Chondrocyte (in vitro differentiated cells): ENCODE measurements at regions not wholly inside any gene's neighbourhood (a gene's known extent, or its start where the extent isn't known, plus 50 kb on each side); places are given as distances from the start of the nearest gene placed in this dataset.

Experiments used
- DNase-seq: peaks from one replicate; pipeline ENCODE4 v3.0.0; 2021; ENCODE audit warnings: mixed read lengths, low spot score
- H3K27ac Mint-ChIP-seq: one replicate; pipeline ENCODE4 v1.8.0; 2021; ENCODE audit warnings: mild to moderate bottlenecking, moderate library complexity, mixed read lengths; ENCODE audit not compliant: unreplicated experiment
- H3K27me3 Mint-ChIP-seq: 2 replicates; pipeline ENCODE4 v1.8.0; 2021; ENCODE audit warnings: low read depth, mixed read lengths
- H3K36me3 Mint-ChIP-seq: 2 replicates; pipeline ENCODE4 v1.8.0; 2021; ENCODE audit warnings: low read depth, mixed read lengths
- H3K4me1 Mint-ChIP-seq: 2 replicates; pipeline ENCODE4 v1.8.0; 2021; ENCODE audit warnings: low read depth, mild to moderate bottlenecking, mixed read lengths
- H3K4me3 Mint-ChIP-seq: one replicate; pipeline ENCODE4 v1.8.0; 2021; ENCODE audit warnings: mild to moderate bottlenecking, moderate library complexity, mixed read lengths; ENCODE audit not compliant: unreplicated experiment
- H3K9me3 Mint-ChIP-seq: 2 replicates; pipeline ENCODE4 v1.8.0; 2021; ENCODE audit warnings: low read depth, mixed read lengths
- TF ChIP-seq, protein P1 (sequence below): fragments of 200-600 bp; sonication (generic); IDR thresholded peaks from 2 replicates; pipeline ENCODE4 v1.5.0; 2021; ENCODE audit warnings: antibody characterized with exemption, mild to moderate bottlenecking, moderate library complexity

- peaks cover 12% of the 10 kb centered on the region for H3K9me3 Mint-ChIP-seq
- H3K4me1 Mint-ChIP-seq = peaks cover 21% of the 10 kb centered on the region
- H3K36me3 Mint-ChIP-seq = peaks cover 4% of the 10 kb centered on the region
- H3K27me3 Mint-ChIP-seq = no peaks in the 10 kb centered on the region
- no peak for DNase-seq
- H3K4me3 Mint-ChIP-seq = no peak overlapping the region
- H3K27ac Mint-ChIP-seq = no peak overlapping the region
- TF ChIP-seq, protein P1, sequence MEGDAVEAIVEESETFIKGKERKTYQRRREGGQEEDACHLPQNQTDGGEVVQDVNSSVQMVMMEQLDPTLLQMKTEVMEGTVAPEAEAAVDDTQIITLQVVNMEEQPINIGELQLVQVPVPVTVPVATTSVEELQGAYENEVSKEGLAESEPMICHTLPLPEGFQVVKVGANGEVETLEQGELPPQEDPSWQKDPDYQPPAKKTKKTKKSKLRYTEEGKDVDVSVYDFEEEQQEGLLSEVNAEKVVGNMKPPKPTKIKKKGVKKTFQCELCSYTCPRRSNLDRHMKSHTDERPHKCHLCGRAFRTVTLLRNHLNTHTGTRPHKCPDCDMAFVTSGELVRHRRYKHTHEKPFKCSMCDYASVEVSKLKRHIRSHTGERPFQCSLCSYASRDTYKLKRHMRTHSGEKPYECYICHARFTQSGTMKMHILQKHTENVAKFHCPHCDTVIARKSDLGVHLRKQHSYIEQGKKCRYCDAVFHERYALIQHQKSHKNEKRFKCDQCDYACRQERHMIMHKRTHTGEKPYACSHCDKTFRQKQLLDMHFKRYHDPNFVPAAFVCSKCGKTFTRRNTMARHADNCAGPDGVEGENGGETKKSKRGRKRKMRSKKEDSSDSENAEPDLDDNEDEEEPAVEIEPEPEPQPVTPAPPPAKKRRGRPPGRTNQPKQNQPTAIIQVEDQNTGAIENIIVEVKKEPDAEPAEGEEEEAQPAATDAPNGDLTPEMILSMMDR = no peak
These were observed 104.1 kb downstream of the DISP1 start for GRCh38 chr1:222918801-222919477.

GRCh38 chr1:222919478-222919865 is 104.6 kb downstream of the DISP1 start:
- DNase-seq = no peak
- TF ChIP-seq, protein P1 = no peak
- Mint-ChIP-seq H3K36me3 (peaks cover 4% of the 10 kb centered on the region), H3K27me3 (no peaks in the 10 kb centered on the region), H3K4me1 (peaks cover 21% of the 10 kb centered on the region), H3K9me3 (peaks cover 12% of the 10 kb centered on the region), H3K4me3 (no peak overlapping the region), H3K27ac (no peak overlapping the region)

GRCh38 chr1:222920169-222920568 is 105.3 kb downstream of the DISP1 start:
- Mint-ChIP-seq H3K9me3 (peaks cover 12% of the 10 kb centered on the region), H3K36me3 (peaks cover 4% of the 10 kb centered on the region), H3K27ac (peak overlapping the region; percentile 68), H3K4me1 (peaks cover 19% of the 10 kb centered on the region), H3K4me3 (no peak overlapping the region), H3K27me3 (no peaks in the 10 kb centered on the region)
- TF ChIP-seq, protein P1 = no peak
- no peak for DNase-seq

DNA sequence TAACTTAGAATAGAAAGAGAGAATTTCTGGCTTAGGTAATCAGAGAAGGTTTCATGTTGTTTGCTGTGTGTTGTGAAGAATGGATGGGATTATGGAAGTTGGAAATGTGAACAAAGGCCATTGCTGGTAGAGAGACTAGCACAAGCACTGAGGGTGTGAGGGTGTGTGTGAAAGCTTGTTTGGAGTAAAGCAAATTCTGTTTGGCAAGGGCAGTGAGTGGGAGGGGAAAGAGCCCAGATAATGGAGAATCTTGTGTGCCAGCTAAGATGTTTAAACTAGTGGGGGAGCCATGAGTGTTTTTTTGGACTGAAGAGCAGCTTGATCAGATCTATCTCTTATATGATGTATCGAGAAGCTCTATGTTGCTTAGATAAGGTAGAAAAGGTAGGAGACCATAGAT is 107.1 kb downstream of the DISP1 start:
- no peak for DNase-seq
- TF ChIP-seq, protein P1 = no peak
- no peak overlapping the region for H3K27ac Mint-ChIP-seq
- no peak overlapping the region for H3K4me3 Mint-ChIP-seq
- peaks cover 4% of the 10 kb centered on the region for H3K36me3 Mint-ChIP-seq
- H3K9me3 Mint-ChIP-seq = peaks cover 10% of the 10 kb centered on the region
- H3K27me3 Mint-ChIP-seq = no peaks in the 10 kb centered on the region
- peaks cover 13% of the 10 kb centered on the region for H3K4me1 Mint-ChIP-seq

DNA sequence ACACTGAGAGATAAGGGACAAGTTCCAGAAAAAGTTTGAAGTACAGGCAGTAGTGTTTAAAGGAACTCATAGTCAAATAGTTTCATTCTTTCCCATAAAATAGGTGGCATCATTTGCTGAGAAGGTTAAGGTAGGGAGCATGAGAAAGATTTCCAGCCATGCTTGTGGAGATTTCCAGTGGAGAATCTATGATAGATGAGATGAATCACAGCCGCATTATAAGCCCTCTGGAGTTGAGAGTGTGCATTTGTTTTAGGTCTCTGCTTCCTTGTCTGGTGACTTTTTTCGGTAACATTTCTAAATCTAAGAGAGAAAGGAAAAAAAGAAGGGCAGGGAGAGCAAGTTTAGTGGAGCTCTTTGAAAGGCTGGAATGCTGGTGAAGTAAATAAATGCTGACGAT is 108.7 kb downstream of the DISP1 start:
- no peaks in the 10 kb centered on the region for H3K9me3 Mint-ChIP-seq
- H3K27ac Mint-ChIP-seq = no peak overlapping the region
- no peak for DNase-seq
- H3K27me3 Mint-ChIP-seq = no peaks in the 10 kb centered on the region
- H3K36me3 Mint-ChIP-seq = no peaks in the 10 kb centered on the region
- peaks cover 21% of the 10 kb centered on the region for H3K4me1 Mint-ChIP-seq
- TF ChIP-seq, protein P1 = no peak
- H3K4me3 Mint-ChIP-seq = no peak overlapping the region
